HG02885 (cell line): ENCODE measurements at regions not wholly inside any gene's neighbourhood (a gene's known extent, or its start where the extent isn't known, plus 50 kb on each side); places are given as distances from the start of the nearest gene placed in this dataset.

Source experiments
- ATAC-seq: cut with Tn5 transposase; IDR thresholded peaks from one replicate; pipeline ENCODE4 v1.9.1; 2021; ENCODE audit warnings: mild to moderate bottlenecking; ENCODE audit not compliant: unreplicated experiment, poor library complexity

DNA sequence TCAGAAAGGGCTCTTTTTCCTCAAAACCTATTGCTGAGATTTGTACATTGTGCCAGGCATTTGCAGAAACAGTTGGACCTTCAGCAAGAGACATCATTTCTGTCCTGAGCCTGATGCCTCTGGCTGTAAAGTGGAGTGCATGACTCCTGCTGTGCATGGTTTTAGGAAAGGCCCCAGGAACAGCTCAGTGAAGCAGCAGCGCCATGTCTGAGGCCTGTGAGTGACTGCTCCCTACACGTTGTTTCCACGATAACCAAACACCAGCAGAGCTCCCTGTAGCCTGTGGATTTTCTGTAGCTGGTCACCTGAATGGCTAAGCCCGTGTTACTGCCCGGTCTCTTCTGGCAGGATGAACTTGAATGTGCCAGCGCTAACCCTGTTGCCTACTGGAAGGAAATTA, 232.5 kb downstream of the TFAP2C start:
- no peak for ATAC-seq

GRCh38 chr20:56865055-56865454, 235.9 kb downstream of the TFAP2C start:
- no peak for ATAC-seq

DNA sequence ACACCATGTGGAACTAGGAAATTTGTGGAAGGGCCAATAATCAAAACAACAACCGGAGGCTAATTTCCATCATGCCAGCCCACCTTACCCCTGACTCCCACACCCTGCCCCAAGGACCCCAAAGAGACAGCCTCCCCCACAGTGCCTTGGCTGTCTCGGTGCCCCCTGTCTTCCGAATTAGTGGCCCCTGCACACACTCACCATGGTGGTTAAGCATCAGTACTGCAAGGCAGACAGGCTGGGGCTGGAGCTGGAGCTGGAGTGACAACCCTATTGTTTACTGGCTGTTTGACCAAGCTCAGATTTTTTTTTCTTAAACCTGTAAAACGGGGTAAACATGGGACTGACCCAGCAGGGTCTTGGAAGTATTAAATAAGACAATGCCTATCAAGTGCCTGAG, 238.0 kb downstream of the TFAP2C start:
- no peak for ATAC-seq

DNA sequence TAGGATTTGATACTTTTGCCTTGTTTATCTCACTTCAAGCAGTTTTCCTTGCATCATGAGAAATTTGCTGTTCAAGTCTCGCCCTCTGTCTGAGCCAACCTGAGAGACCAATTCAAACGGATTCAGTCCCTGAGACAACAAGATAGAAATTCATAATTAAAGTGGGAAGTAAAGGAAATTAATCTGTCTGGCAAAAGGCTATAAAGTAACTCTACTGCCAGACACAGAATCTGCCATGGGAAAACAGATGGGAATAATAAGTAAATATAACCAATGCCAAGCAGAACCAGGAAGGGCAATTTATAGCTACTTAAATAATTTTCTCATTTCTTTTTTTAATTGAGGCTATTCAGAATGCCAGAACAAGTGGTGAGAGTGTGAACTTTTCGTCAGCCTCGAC, 239.6 kb downstream of the TFAP2C start:
- ATAC-seq: no peak

DNA sequence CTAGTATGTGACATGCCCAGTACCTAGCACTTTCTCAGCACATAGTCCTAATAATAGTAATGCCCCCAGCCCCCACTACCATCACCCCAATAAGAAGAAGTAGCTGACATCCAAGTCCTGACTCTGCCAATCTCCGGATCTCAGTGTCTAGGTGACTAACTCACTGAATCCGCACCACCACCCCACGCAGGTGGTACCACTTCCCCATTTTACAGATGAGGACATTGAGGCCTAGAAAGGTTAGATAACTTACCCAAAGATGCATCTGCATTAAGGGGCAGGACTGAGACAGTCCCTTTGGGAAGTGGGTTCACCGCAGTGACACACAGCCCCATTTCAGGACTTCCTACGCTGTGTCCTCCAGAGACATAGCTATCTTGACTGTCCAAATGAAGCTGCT, 241.2 kb downstream of the TFAP2C start:
- no peak for ATAC-seq

DNA sequence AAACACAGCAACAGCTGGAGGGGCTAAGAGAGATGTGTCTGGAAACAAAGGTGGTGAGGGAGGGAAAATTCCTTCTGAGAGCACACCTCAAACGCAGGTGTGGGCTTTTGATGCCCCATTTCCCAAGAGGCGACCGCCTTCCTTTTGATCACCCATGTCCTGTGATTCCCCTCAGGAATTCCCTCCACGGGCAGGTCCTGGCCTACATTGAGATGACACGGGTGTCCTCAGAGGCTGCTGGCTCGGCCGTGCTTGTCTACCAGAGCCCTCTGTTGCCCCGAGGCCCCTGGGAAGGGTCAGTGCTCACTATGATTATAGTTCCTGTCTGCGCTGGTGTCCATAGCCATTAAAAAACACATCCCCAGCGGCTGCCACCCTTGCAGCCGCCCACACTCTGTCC, 242.6 kb downstream of the TFAP2C start:
- ATAC-seq: no peak

- no peak for ATAC-seq
Observed at GRCh38 chr20:56872620-56873458, 243.7 kb downstream of the TFAP2C start.

GRCh38 chr20:56873836-56874235, 244.7 kb downstream of the TFAP2C start:
- ATAC-seq: no peak

GRCh38 chr20:56875052-56875659, 246.1 kb downstream of the TFAP2C start:
- ATAC-seq: no peak

DNA sequence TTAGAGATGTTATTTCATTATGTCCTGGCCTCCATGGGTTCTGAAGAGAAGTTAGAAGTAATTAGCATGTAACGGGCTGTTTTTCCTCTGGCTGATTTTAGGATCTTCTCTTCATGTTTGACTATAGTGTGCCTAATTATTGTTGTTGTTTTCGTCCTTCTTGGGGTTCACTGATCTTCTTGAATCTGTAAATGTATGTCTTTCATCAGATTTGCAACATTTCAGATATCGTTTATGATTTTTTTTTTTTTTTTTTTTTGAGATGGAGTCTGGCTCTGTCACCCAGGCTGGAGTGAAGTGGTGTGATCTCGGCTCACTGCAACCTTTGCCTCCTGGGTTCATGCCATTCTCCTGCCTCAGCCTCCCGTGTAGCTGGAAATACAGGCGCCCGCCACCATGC, 246.7 kb downstream of the TFAP2C start:
- ATAC-seq: no peak

- ATAC-seq: no peak
Observed at GRCh38 chr20:56885521-56885920, 256.4 kb downstream of the TFAP2C start.

DNA sequence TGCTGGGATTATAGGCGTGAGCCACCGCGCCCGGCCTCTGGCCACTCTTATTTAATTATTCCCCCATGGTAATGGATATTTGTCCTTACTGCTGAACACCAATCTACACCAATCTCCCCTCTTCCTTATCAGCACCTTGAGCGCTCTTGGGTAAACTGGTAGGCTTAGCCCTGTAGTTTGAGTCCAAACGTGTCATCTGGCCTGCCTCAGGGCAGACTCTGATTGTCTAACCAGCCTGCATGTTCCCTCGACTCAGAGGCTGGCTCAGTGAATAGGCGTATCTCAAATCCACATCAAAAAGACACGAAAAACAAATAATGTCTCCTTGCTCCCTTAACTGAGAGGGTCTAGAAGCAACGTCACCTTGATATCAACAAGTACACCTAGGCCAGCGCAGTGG, 260.9 kb downstream of the TFAP2C start:
- ATAC-seq: no peak

GRCh38 chr20:56893226-56893917, 264.3 kb downstream of the TFAP2C start:
- no peak for ATAC-seq

- no peak for ATAC-seq
Observed at GRCh38 chr20:56896447-56896846, 267.3 kb downstream of the TFAP2C start.

- ATAC-seq: no peak
Observed at GRCh38 chr20:56897318-56897957, 268.3 kb downstream of the TFAP2C start.

DNA sequence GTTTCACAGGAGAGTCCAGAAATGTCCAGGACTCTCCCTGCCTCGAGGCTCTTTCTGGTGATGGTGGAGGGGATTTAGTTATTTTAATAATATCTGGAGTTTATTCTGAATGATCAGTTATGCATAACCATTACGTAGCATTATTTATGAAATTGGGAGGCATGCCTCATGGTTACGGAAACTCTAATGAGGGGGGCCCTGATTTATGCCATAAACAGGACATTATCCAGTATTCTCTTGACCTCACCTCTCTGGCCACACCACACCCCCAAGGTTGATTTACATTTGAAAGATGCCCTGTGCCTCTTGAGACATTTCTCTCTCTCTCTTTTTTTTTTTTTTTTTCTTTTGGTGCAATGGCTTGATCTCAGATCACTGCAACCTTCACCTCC, 268.8 kb downstream of the TFAP2C start:
- no peak for ATAC-seq

DNA sequence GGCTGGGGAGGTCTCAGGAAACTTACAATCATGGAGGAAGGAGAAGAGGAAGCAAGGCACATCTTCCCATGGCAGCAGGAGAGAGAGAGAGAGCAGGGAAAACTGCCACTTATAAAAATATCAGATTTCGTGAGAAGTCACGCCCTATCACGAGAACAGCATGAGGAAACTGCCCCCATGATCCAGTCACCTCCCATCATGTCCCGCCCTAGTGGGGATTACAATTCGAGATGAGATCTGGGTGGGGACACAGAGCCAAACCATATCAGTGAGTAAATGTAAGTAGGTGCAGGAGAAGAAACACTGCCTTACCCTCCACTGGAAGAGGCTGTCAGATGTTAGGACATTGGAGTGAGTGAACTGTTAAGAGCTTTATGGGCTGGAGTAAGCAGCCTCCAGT, 270.4 kb downstream of the TFAP2C start:
- no peak for ATAC-seq

- no peak for ATAC-seq
Observed at GRCh38 chr20:56900252-56900651, 271.1 kb downstream of the TFAP2C start.

DNA sequence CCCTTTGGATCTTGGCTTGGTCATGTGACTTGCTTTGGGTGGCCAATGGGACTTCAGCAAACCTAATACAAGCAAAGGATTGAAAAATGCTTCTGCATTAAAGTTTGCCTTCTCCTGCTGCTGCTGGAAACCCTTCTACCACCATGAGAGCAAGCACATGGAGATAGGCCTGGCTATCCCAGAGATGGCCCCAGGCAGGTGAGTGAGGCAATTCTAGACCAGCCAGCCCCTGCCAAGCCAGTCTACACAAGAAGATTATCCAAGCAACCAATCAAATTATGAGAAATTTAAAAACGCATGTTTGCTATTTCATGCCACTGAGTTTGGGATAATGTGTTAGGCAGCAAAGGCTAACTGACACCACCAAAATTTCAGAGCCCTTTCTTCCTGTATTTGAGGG, 274.3 kb downstream of the TFAP2C start:
- no peak for ATAC-seq

GRCh38 chr20:56903858-56904257, 274.8 kb downstream of the TFAP2C start:
- ATAC-seq: no peak
